ENCODE measurements at regions not wholly inside any gene's neighbourhood (a gene's known extent, or its start where the extent isn't known, plus 50 kb on each side); places are given as distances from the start of the nearest gene placed in this dataset.
"Not testable (repeated sequence)": the region's sequence is repeated elsewhere in the genome, so short reads cannot be mapped to it uniquely, and the experiment has no call there.

DNA sequence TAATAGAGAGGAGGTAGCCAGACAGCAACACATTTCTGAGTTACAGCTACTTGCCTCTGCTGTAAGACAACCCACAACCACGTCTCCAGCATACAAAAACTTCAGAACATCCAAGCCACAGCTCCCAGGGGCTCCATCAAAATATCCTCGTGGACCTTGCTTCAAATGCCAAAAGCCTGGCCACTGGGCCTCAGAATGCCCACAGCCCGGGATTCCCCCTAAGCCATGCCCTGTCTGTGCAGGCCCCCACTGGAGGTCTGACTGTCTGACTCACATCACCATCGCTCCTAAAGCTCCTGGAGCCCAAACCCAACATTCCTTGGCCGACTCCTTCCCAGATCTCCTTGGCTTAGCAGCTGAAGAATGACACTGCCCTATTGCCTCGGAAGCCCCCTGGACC, 186.6 kb upstream of the MAGEB16 start:
- DNase-seq (ENCODE audit: low spot score): not testable (repeated sequence)

DNA sequence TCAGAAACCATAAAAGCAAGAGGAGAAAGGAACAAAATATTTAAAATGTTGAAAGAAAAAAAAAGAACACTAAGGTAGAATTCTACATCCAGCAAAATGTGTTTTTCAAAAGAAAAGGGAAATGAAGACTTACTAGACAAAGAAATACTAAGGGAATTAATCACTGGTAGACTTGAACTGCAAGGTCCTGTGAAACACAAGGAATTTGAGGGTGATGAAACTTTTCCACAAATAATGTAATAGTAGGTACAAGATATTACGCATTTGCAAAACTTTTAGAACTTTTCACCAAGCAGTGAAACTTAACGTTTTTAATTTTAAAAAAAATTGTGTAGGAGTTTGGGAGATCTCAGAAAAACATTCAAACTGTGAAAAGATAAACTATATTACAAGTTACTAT, 180.3 kb upstream of the MAGEB16 start:
- DNase-seq (ENCODE audit: low spot score): no peak

DNA sequence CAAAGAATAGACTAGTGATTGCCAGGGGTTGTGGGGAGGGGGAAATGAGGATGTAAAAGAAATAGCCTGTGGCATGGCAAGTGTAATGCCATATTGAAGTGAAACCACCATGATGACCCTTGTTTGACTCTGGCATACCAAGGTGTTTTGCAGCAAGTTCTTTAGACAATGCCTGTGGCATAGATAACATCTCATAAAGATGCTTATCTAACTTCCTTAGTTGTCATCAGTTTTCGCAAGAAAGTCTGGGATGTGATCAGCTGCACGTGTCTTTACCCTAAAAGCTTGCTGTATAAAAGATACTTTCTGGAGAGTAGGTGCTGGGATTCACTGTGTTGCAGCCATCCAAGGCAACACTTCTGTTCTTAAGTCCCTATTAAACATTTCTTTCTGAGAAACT, 176.1 kb upstream of the MAGEB16 start:
- no peak for DNase-seq (ENCODE audit: low spot score)

DNA sequence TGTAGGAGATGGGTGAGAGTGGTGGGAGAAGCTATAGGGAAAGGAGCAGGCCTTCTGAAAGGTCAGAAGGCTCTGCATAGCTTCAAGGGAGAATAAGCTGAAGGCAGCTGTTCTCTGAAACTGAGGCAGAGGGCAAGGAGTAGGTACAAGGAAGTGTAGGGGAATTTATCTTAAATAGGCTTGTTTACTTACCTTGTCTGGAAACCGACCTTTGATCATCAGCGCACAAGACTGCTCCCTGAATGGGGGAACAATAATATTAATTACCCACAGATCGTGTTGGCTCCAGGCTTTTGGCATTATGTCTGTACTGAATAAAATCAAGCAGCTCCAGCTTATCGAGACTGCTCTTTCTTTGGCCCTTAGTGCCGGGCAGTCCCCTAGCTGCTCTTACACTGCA, 175.5 kb upstream of the MAGEB16 start:
- DNase-seq (ENCODE audit: low spot score): no peak

DNA sequence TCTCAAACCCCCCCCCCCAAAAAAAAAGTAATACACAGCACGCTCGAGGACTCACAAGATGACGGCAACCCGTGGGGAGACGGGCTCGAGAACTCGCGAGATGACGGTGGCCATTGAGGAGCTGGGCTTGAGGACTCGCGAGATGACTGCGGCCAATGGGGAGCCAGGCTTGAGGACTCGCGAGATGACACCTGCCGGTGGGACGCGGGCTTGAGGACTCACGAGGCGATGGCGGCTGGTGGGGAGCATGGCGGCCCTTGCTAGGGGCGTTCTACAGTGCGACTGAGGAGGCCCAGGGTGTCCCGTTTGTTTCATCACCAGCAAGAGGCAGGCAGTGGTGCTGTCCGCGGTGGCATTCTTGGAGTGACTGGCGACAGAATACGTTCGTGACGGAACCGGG, 172.4 kb upstream of the MAGEB16 start:
- DNase-seq (ENCODE audit: low spot score): no peak

DNA sequence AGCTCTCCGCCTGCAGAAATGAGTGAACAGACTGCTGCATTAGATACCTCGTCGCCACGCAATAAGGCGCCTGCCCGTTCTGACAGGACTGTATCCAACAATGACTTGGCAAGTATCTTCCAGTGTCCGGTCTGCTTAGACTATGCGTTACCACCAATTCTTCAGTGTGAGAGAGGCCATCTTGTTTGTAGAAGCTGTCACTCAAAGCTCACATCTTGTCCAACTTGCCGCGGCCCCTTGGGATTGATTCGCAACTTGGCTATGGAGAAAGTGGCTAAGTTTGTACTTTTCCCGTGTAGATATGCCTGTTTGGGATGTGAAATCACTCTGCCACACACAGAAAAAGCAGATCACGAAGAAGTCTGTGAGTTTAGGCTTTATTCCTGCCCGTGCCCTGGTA, 172.0 kb upstream of the MAGEB16 start:
- no peak for DNase-seq (ENCODE audit: low spot score)

DNA sequence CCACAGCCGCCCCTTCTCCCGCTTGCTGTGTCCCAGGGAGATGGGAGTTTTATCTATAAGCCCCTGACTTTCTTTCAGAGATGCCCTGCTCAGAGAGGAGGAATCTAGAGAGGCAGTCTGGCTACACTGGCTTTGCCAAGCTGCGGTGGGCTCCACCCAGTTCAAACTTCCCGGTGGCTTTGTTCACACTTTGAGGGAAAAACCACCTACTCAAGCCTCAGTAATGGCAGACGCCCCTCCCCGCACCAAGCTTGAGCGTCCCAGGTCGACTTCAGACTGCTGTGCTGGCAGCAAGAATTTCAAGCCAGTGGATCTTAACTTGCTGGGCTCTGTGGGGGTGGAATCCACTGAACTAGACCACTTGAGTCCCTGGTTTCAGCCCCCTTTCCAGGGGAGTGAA, 162.2 kb upstream of the MAGEB16 start:
- DNase-seq (ENCODE audit: low spot score): peak; percentile 59

DNA sequence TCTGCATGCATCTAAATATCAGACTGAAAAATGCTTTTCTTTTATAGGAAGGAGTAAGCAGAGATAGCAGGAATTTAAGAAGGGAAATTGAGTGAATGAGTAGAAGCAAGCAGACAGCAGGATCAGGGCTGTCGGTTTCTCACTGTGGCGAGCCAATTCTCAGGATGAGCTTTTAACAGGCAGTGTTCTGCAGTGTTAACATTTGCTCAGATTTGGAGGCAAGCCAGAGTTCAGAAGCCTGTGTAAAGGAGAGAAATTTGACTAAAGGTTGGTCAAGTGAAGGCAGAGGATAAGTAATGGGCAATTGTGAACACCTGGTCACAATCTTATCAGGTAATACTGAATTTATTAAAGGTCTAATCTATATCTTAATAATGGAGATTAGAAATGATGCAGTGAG, 133.3 kb upstream of the MAGEB16 start:
- no peak for DNase-seq (ENCODE audit: low spot score)

DNA sequence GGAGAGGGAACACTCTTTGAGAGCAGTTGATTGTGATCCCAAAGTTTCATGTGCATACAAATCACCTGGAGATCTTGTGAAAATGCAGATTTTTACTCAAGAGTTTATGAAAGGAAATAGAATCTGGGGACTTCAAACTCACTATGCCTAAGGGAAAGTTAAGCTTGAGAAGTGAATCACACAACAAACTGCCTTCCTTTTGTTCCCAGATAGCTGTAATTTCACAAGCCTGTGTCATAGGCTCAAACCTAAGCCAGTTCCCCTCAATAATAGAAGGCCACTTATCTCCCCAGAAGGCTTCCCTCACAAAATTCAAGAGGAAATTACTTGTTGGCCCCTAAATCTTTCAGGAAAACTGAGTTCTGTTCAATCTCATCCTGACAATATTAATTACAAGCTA, 132.8 kb upstream of the MAGEB16 start:
- DNase-seq (ENCODE audit: low spot score): no peak

DNA sequence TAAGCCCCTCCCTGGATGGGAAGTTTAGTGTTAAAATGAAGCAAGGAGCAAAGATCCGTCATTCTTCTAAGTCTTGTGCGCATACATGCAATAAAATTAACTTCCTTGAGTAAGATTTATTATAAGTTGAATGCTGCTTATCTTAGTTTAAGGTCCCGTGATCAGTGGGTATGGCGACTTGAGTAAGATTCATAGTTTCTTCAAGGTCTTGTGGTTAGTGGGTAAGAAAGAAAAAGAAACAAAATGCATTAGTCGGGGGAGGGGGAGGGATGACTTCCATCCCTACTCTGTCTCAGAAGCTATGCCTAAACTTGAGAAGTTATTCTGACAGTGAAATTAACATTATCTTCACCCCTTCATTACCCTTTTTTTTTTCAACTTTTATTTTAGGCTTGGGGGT, 127.3 kb upstream of the MAGEB16 start:
- no peak for DNase-seq (ENCODE audit: low spot score)

DNA sequence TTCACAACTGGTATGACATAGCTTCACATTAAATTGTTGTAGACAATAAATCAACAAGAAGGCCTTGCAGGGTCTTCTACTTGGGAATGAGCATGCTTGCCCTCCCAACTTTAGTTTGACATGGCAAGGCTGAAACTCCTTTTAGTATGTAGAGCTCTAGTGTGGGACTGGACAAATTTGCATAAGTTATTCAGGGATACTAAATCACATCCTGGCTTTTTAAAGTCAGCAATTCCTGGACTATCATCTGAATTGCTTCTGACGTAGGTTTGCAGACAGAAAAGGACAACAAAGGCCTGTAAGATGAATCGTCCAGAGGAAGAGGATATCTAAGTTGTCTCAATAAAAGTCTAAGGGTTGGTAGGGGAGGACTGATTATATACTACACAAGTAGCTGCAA, 123.0 kb upstream of the MAGEB16 start:
- no peak for DNase-seq (ENCODE audit: low spot score)

DNA sequence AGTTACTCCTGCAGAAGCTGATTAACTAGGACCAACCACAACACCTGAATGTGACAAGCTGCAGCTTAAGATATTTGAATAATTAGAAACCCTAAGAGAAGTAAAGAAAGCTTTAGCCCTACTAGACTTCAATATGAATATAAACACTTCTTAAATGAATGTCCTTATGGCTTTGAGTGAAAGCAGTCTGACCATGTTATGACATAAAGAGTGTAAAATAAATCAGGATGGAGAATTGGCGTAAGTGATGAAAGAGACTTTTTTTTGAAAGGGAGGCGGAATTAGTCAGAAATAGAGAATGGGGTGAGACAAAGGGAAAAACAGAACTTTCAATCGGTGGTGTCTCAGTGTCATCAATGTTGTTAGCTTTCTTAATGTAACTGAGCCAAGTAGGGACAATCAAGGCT, 117.2 kb upstream of the MAGEB16 start:
- DNase-seq (ENCODE audit: low spot score): no peak

DNA sequence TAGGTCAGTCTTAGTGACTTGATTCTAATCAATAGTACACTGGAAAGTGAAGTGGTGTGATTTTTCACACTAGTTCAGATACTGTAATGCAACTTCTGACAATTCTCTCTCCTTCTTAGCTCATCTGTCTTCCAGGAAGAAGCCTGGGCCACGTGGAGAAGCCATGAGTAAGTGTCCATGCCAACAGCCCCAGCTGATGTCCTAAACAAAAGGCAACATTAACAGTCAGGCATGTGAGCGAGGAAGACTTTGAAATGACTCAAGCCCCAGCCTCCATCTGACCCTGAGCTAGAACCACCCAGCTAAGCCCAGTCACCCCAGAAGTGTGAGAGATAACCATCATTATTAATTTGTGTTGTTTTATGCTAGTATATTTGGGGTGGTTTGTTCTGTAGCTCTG, 115.7 kb upstream of the MAGEB16 start:
- DNase-seq (ENCODE audit: low spot score): no peak

DNA sequence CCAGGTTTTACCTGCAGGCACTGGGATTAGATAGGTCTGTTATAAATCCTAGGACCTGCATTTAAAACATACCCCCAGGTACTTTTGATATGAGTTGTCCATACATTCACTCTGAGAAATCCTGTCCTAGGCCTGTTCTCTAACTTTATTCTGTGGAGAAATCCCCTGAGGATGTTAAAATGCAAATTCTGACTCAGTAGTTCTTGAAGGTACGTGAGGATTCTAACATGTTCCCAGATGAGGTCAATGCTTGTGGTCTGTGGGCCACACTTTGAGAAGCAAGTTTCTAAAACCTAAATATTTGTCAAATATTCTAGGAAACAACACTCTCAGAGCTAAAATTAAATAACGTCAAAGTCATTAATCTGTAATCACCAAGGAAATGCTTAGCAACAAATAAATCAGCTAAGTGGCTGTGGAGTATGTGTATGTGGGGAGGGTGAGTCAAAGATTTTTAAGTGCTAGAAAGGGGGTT, 101.3 kb upstream of the MAGEB16 start:
- no peak for DNase-seq (ENCODE audit: low spot score)

DNA sequence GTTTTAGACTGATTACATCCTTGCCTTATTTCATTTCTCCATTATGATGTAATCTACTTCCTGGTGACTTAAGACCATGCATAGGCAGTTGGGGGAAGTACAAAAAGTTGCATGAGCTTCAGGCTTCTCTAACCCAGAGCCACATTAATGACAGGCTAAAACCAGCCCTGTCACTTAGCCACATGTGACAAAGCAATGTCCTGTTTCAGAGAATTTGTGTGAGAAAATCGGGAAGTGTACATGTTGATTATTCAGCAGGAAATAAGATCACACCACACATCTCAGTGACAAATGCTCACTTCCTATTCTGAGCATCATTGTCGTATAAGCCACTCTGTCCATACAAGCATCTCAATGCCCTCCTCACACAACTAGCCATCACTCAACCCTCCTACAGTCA, 98.5 kb upstream of the MAGEB16 start:
- DNase-seq (ENCODE audit: low spot score): no peak

DNA sequence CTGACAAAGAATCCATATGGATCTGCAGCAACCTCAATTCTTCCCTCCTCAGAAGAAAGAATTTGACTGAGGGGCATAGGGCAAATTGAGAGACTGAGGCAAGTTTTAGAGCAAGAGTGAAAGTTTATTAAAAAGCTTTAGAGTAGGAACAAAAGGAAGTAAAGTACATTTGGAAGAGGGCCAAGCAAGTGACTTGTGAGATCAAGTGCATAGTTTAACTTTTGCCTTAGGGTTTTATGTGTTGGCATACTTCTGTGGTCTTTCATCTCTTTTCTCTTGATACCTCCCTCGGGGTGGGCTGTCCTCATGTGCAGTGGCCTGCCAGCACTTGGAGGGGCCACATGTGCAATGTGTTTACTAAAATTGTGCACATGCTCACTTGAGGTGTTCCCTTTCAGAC, 98.0 kb upstream of the MAGEB16 start:
- no peak for DNase-seq (ENCODE audit: low spot score)

DNA sequence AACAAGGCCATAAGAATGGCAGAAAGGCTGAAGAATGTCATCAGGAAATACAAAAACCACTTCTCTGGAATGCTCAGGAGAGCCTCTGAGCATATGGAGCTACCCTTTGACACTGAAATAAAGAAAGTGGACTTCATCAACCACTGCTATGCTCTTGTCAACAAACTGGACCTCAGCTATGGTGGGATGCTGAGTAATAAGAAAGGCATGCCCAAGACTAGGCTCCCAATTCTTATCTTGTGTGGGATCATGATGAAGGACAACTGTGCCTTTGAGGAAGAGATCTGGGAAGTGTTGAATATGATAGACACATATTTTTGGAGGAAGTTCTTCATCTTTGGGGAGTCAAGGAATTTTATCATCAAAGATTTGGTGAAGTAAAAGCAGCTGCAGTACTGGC, 86.9 kb upstream of the MAGEB16 start:
- no peak for DNase-seq (ENCODE audit: low spot score)

DNA sequence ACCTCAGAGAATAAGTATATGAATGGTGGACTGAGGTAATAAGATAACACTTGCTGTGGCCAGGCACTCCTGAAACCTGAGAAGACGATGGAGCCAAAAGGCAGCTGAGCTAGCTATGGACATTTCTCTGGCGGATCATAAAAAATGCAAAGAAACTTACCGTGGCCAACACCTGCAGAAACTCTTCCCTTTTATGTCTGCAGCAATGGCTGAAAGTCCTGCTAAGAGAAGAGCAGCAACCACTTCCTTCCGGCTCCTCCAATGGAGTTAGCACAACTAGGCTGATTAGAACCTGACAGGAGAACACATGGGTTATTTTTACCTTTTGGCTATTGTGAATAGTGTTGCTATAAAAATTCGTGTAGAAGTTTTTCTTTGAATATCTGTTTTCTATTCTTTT, 76.0 kb upstream of the MAGEB16 start:
- DNase-seq (ENCODE audit: low spot score): no peak

DNA sequence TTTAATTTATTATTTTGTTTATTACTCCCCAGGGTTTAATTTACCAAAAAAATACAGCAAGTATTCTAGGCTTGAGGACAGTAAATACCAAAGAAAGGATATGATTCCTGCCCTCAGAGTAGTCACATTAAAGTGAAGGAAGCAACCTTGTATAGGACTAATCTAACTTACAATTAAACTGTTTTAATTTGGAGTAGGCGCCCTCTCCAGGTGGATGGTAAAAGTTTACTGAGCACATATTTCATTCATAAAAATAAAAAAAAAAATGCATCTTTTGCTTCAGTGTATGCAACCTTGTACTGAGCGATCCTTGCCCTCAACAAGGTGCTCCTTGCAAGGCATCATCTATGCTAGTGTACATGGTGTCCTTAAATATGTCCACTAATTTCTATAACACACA, 72.0 kb upstream of the MAGEB16 start:
- DNase-seq (ENCODE audit: low spot score): no peak

DNA sequence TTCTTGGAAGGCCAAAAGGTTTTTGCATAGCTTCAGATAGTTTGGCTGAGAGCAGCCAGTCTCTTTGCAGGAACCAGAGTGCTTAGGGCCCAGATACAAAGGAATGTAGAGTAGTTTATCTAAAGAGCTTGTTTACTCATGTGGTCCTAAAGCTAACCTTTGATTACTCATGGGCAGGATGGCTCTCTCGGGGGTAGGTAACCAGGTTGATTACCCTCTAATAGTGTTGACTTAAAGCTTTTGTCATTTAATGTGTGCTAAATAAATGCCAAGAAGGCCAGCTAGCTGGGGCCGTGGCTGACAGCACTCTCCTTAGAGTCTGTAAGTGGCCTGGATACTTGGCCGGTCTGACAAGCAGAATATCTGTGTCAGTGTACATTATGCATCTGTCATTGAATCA, 69.7 kb upstream of the MAGEB16 start:
- no peak for DNase-seq (ENCODE audit: low spot score)

DNA sequence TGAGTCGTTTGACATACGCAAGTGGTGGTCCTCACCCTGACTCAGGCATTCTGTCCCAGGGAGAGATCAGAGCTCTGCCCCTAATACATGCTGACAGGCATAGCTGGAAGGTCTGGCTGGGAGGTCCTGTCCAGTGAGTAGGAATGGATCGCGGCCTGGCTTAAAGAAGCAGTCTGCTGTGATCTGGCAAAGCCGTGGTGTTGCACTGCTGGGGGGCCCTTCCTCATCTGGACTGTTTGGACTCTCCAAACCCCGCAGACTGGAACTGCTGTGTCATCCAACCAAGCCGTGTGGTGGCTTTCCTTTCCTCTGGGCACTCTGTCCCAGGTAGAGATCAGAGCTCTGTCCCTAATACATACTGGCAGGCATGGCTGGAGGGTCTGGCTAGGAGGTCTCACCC, 64.3 kb upstream of the MAGEB16 start:
- DNase-seq (ENCODE audit: low spot score): no peak

DNA sequence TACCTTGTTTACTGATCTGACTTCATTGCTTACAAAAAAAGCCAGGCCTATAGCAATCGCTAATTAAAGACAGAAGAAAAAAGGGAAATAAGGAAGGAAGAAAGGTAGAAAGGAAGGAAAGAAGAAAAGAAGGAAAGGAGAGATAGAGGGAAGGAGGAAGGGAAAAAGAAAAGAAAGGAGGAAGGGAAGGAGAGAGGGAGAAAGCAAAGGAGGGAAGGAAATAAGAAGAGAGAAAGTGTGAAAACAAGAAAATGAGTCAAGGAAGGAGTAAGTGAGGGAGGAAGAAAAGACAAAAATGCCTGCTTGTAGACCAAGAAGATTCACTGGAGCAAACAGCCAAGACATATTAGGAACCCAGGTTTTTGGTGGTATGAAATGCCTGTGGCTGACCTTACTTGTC, 57.0 kb upstream of the MAGEB16 start:
- no peak for DNase-seq (ENCODE audit: low spot score)

DNA sequence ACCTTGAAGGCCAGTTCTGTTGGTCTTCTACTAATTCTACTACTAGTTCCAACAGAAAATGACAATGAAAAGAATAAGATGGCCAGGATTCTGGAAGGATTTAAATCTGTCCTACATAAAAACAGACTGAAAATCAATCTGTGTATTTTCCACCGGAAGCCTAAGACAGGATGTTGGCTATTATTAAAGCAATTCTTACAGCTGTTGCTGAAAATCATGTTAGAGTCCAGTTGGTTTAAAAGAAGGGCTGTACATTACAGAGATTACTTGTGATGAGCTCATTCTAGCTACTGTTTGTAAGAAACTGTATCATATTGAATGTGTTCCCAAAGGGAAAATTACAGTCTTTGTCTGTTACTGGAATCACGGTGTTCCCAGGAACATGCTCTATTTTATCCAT, 54.8 kb upstream of the MAGEB16 start:
- no peak for DNase-seq (ENCODE audit: low spot score)

Measured in mesenteric fat pad (tissue), 1 donor.